Tibial nerve (tissue), 4 donors: ENCODE measurements at regions not wholly inside any gene's neighbourhood (a gene's known extent, or its start where the extent isn't known, plus 50 kb on each side); places are given as distances from the start of the nearest gene placed in this dataset.

ENCODE experiments used
- DNase-seq, 2 donors: peaks; one replicate each; pipeline ENCODE4 v3.0.0-alpha.2; 2019; ENCODE audit warnings: low spot score in 2 of 2
- H3K27ac ChIP-seq, 4 donors: fragments of 200-600 bp; sonication (generic) in 3 of 4; one replicate each; pipeline ENCODE4 v1.5.1; 2017 to 2019; ENCODE audit warnings: mild to moderate bottlenecking in 1 of 4
- H3K27me3 ChIP-seq, 2 donors: fragments of 200-600 bp; sonication (generic) in 1 of 2; one replicate each; pipeline versions ENCODE4 v1.5.1 to v1.6.0; 2017 to 2019
- H3K36me3 ChIP-seq, 3 donors: fragments of 200-600 bp; sonication (generic); one replicate each; pipeline ENCODE4 v1.5.1; 2018 to 2019
- H3K4me1 ChIP-seq, 4 donors: fragments of 200-600 bp; sonication (generic) in 3 of 4; one replicate each; pipeline ENCODE4 v1.5.1; 2017 to 2019
- H3K4me3 ChIP-seq, 4 donors: fragments of 200-600 bp; sonication (generic) in 3 of 4; one replicate each; pipeline ENCODE4 v1.5.1; 2017 to 2019; ENCODE audit warnings: mild to moderate bottlenecking in 1 of 4, moderate library complexity in 1 of 4
- H3K9me3 ChIP-seq, 4 donors: fragments of 200-600 bp; sonication (generic) in 3 of 4; one replicate each; pipeline ENCODE4 v1.5.1; 2017 to 2019
- EP300 ChIP-seq, 2 donors: sonication (generic); formaldehyde crosslinking; IDR thresholded peaks; one replicate each; pipeline ENCODE4 v1.6.1; 2017; ENCODE audit warnings: antibody characterized with exemption in 2 of 2, mild to moderate bottlenecking in 1 of 2
- POLR2A ChIP-seq, 2 donors: fragments of 450-650 bp; IDR thresholded peaks; one replicate each; pipeline ENCODE4 v1.6.1; 2017; ENCODE audit warnings: antibody characterized with exemption in 2 of 2, mild to moderate bottlenecking in 2 of 2, moderate library complexity in 2 of 2
- WGBS, 2 donors: methylation state at CpG; one replicate each; pipeline ENCODE4 v1.1.5; 2018; 5-methylcytosine and 5-hydroxymethylcytosine counted together
- TF ChIP-seq, protein P1 (sequence below), 5 experiments: fragments of 200-600 bp in 3 of 5; fragments of 450-650 bp in 2 of 5; sonication (generic) in 3 of 5; IDR thresholded peaks; one replicate each; pipeline ENCODE4 v1.5.1; 2016 to 2019; ENCODE audit warnings: antibody characterized with exemption in 5 of 5, mild to moderate bottlenecking in 3 of 5, moderate library complexity in 2 of 5

DNA sequence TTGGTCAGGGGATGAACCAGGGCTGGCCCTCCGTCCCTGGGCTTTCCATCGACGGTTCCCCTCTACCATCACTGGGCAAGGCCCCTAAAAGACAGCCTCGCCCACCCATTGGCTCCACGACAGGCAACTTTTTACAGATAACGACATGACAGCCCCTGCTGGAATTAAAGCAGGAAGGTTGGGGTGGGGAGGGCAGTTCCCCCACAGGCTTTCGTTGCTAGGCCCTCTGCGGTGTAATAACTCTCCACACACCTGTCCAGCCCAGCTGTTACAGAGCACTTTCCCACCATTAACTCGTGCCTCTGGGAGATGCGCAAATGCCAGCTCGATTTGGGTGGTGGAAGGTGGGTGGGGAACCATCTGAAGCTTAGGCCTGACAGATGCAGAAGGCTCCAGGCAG is 264.2 kb upstream of the TLE3 start:
- WGBS, 2 donors = 90 to 91% methylated on average over 11 of the region's 11 CpGs
- peaks cover 0 to 5% (median 0%) of the 10 kb centered on the region in 4 donors for H3K9me3 ChIP-seq
- no peak for DNase-seq
- H3K36me3 ChIP-seq = no peaks in the 10 kb centered on the region
- H3K4me1 ChIP-seq = peaks cover 0 to 11% (median 0%) of the 10 kb centered on the region in 4 donors
- no peak overlapping the region for H3K27ac ChIP-seq
- TF ChIP-seq POLR2A (IDR thresholded peaks at IDR 0.05) (no peak), EP300 (IDR thresholded peaks at IDR 0.05) (no peak)
- TF ChIP-seq, protein P1, sequence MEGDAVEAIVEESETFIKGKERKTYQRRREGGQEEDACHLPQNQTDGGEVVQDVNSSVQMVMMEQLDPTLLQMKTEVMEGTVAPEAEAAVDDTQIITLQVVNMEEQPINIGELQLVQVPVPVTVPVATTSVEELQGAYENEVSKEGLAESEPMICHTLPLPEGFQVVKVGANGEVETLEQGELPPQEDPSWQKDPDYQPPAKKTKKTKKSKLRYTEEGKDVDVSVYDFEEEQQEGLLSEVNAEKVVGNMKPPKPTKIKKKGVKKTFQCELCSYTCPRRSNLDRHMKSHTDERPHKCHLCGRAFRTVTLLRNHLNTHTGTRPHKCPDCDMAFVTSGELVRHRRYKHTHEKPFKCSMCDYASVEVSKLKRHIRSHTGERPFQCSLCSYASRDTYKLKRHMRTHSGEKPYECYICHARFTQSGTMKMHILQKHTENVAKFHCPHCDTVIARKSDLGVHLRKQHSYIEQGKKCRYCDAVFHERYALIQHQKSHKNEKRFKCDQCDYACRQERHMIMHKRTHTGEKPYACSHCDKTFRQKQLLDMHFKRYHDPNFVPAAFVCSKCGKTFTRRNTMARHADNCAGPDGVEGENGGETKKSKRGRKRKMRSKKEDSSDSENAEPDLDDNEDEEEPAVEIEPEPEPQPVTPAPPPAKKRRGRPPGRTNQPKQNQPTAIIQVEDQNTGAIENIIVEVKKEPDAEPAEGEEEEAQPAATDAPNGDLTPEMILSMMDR (IDR thresholded peaks at IDR 0.05) = no peak
- H3K27me3 ChIP-seq = no peaks in the 10 kb centered on the region
- no peak overlapping the region for H3K4me3 ChIP-seq

GRCh38 chr15:70361106-70361505 is 263.4 kb upstream of the TLE3 start:
- no peak for TF ChIP-seq POLR2A (IDR thresholded peaks at IDR 0.05)
- no peak for TF ChIP-seq EP300 (IDR thresholded peaks at IDR 0.05)
- TF ChIP-seq, protein P1 (IDR thresholded peaks at IDR 0.05) = no peak
- H3K9me3 ChIP-seq = peaks cover 0 to 4% (median 0%) of the 10 kb centered on the region in 4 donors
- WGBS, 2 donors = 89 to 100% methylated on average over 2 of the region's 2 CpGs
- no peak for DNase-seq
- H3K27me3 ChIP-seq = no peaks in the 10 kb centered on the region
- no peaks in the 10 kb centered on the region for H3K36me3 ChIP-seq
- H3K4me1 ChIP-seq = peaks cover 0 to 18% (median 0%) of the 10 kb centered on the region in 4 donors
- H3K27ac ChIP-seq = no peak overlapping the region
- H3K4me3 ChIP-seq = no peak overlapping the region

GRCh38 chr15:70358871-70359647 is 261.3 kb upstream of the TLE3 start:
- Histone ChIP-seq H3K4me3 (no peak overlapping the region), H3K36me3 (no peaks in the 10 kb centered on the region), H3K9me3 (no peaks in the 10 kb centered on the region), H3K4me1 (peaks cover 0 to 23% (median 0%) of the 10 kb centered on the region in 4 donors), H3K27ac (no peak overlapping the region), H3K27me3 (no peaks in the 10 kb centered on the region)
- WGBS, 2 donors = 94% methylated on average over 14 of the region's 14 CpGs
- no peak for DNase-seq
- TF ChIP-seq EP300 (IDR thresholded peaks at IDR 0.05) (no peak), POLR2A (IDR thresholded peaks at IDR 0.05) (no peak)
- TF ChIP-seq, protein P1 (IDR thresholded peaks at IDR 0.05) = no peak

DNA sequence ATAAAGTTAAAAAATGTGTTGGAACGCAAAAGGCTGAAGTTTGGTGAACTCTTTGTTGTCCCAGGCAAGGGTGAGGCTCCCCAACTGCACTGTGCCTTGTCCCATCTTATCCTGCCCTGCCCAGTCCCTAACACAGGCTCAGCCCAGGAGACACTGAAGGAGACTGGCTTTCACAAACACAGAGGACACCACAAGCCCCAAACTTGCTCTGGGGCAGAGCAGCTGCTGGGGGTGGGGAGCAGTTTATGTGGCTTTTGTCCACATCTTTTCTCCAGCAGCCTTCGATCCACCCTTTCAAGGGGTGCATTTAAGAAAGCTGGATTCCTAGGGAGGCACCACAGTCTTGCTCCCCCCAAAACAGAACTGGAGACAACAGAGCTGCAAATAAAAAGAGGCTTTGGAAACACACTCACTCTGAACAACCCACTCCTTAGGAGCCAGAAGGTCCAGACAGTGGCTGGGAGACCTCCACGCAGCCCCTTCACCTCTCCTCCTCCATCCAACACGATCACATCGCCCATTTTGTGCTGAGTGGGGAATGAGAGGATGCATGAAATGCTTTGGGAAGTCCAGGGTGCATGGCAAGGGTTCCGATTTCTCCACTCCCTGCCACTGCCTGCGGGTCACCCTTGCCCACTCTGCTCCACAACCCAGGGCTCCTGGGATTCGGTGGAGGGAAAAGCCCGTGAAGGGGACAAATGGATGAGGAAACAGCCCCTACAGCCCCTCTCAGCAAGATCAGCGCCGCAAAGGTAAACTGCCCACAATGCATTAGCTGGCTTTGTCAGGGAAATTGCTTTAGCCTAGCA is 260.5 kb upstream of the TLE3 start:
- Histone ChIP-seq H3K36me3 (no peaks in the 10 kb centered on the region), H3K27ac (no peak overlapping the region), H3K9me3 (no peaks in the 10 kb centered on the region), H3K4me3 (no peak overlapping the region), H3K27me3 (no peaks in the 10 kb centered on the region), H3K4me1 (peaks cover 0 to 26% (median 0%) of the 10 kb centered on the region in 4 donors)
- no peak for DNase-seq
- 86 to 89% methylated on average over 11 of the region's 11 CpGs for WGBS, 2 donors
- TF ChIP-seq EP300 (IDR thresholded peaks at IDR 0.05) (no peak), POLR2A (IDR thresholded peaks at IDR 0.05) (no peak)
- TF ChIP-seq, protein P1 (IDR thresholded peaks at IDR 0.05) = no peak

GRCh38 chr15:70357453-70357852 is 259.7 kb upstream of the TLE3 start:
- Histone ChIP-seq H3K4me1 (peaks cover 0 to 26% (median 0%) of the 10 kb centered on the region in 4 donors), H3K27me3 (no peaks in the 10 kb centered on the region), H3K36me3 (no peaks in the 10 kb centered on the region), H3K4me3 (no peak overlapping the region), H3K9me3 (no peaks in the 10 kb centered on the region), H3K27ac (no peak overlapping the region)
- 42 to 48% methylated on average over 8 of the region's 8 CpGs for WGBS, 2 donors
- TF ChIP-seq EP300 (IDR thresholded peaks at IDR 0.05) (no peak), POLR2A (IDR thresholded peaks at IDR 0.05) (no peak)
- DNase-seq = no peak
